GM18511 (cell line): ENCODE measurements at regions not wholly inside any gene's neighbourhood (a gene's known extent, or its start where the extent isn't known, plus 50 kb on each side); places are given as distances from the start of the nearest gene placed in this dataset.
"Not testable (repeated sequence)": the region's sequence is repeated elsewhere in the genome, so short reads cannot be mapped to it uniquely, and the experiment has no call there.

Experiments used
- ATAC-seq: cut with Tn5 transposase; IDR thresholded peaks from one replicate; pipeline ENCODE4 v1.9.1; 2021; ENCODE audit warnings: mild to moderate bottlenecking, moderate library complexity; ENCODE audit not compliant: unreplicated experiment

- no peak for ATAC-seq
Observed at GRCh38 chr6:97347111-97347510, 64.1 kb upstream of the MMS22L start.

GRCh38 chr6:97361286-97361685 is 78.3 kb upstream of the MMS22L start:
- no peak for ATAC-seq

- no peak for ATAC-seq
Observed at GRCh38 chr6:97364327-97364726, 81.3 kb upstream of the MMS22L start.

- not testable (repeated sequence) for ATAC-seq
Observed at GRCh38 chr6:97382071-97382470, 99.1 kb upstream of the MMS22L start.

- no peak for ATAC-seq
Observed at GRCh38 chr6:97392735-97393134, 109.7 kb upstream of the MMS22L start.

GRCh38 chr6:97394160-97394748 is 111.2 kb upstream of the MMS22L start:
- peak; percentile 92 for ATAC-seq

- no peak for ATAC-seq
Observed at GRCh38 chr6:97396880-97397279, 113.9 kb upstream of the MMS22L start.

GRCh38 chr6:97399208-97399607 is 116.2 kb upstream of the MMS22L start:
- ATAC-seq = no peak

- no peak for ATAC-seq
Observed at GRCh38 chr6:97401533-97401932, 118.5 kb upstream of the MMS22L start.

- no peak for ATAC-seq
Observed at GRCh38 chr6:97405818-97406409, 122.9 kb upstream of the MMS22L start.

GRCh38 chr6:97406633-97407032 is 123.6 kb upstream of the MMS22L start:
- no peak for ATAC-seq

- no peak for ATAC-seq
Observed at GRCh38 chr6:97411610-97412009, 128.6 kb upstream of the MMS22L start.

- ATAC-seq = peak; percentile 66
Observed at GRCh38 chr6:97412511-97412910, 129.5 kb upstream of the MMS22L start.

- no peak for ATAC-seq
Observed at GRCh38 chr6:97422171-97422570, 139.2 kb upstream of the MMS22L start.

GRCh38 chr6:97423190-97423589 is 140.2 kb upstream of the MMS22L start:
- ATAC-seq = peak; percentile 61

- ATAC-seq = peak; percentile 87
Observed at GRCh38 chr6:97427648-97428047, 144.6 kb upstream of the MMS22L start.

GRCh38 chr6:97437087-97437486 is 154.1 kb upstream of the MMS22L start:
- peak; percentile 65 for ATAC-seq

GRCh38 chr6:97438011-97438671 is 155.1 kb upstream of the MMS22L start:
- peak; percentile 79 for ATAC-seq

- peak; percentile 54 for ATAC-seq
Observed at GRCh38 chr6:97440590-97441176, 157.7 kb upstream of the MMS22L start.

GRCh38 chr6:97443408-97444080 is 160.5 kb upstream of the MMS22L start:
- ATAC-seq = no peak

GRCh38 chr6:97445407-97445806 is 162.4 kb upstream of the MMS22L start:
- no peak for ATAC-seq
